ENCODE measurements at regions not wholly inside any gene's neighbourhood (a gene's known extent, or its start where the extent isn't known, plus 50 kb on each side); places are given as distances from the start of the nearest gene placed in this dataset.

GRCh38 chr3:76645724-76646123 lies 394.2 kb upstream of the ROBO2 start:
- no peak for DNase-seq

- no peak for DNase-seq
Measured at GRCh38 chr3:76646921-76647562, 392.9 kb upstream of the ROBO2 start.

GRCh38 chr3:76651784-76652183 lies 388.1 kb upstream of the ROBO2 start:
- DNase-seq = no peak

GRCh38 chr3:76652524-76652923 lies 387.4 kb upstream of the ROBO2 start:
- DNase-seq = no peak

- DNase-seq = no peak
Measured at GRCh38 chr3:76653640-76654251, 386.2 kb upstream of the ROBO2 start.

GRCh38 chr3:76656531-76657070 lies 383.3 kb upstream of the ROBO2 start:
- DNase-seq = no peak

- DNase-seq = no peak
Measured at GRCh38 chr3:76657909-76658308, 382.0 kb upstream of the ROBO2 start.

GRCh38 chr3:76661527-76662250 lies 378.2 kb upstream of the ROBO2 start:
- DNase-seq = no peak

- DNase-seq = no peak
Measured at GRCh38 chr3:76664816-76665215, 375.1 kb upstream of the ROBO2 start.

GRCh38 chr3:76668653-76669052 lies 371.2 kb upstream of the ROBO2 start:
- DNase-seq = no peak

GRCh38 chr3:76669322-76669721 lies 370.6 kb upstream of the ROBO2 start:
- DNase-seq = no peak

GRCh38 chr3:76673171-76673570 lies 366.7 kb upstream of the ROBO2 start:
- DNase-seq = no peak

GRCh38 chr3:76679541-76679940 lies 360.4 kb upstream of the ROBO2 start:
- DNase-seq = no peak

GRCh38 chr3:76683256-76683655 lies 356.6 kb upstream of the ROBO2 start:
- DNase-seq = no peak

- DNase-seq = no peak
Measured at GRCh38 chr3:76684946-76685345, 355.0 kb upstream of the ROBO2 start.

- DNase-seq = no peak
Measured at GRCh38 chr3:76685858-76686257, 354.0 kb upstream of the ROBO2 start.

- DNase-seq = no peak
Measured at GRCh38 chr3:76687019-76687418, 352.9 kb upstream of the ROBO2 start.

GRCh38 chr3:76694063-76694462 lies 345.8 kb upstream of the ROBO2 start:
- no peak for DNase-seq

GRCh38 chr3:76698136-76698706 lies 341.7 kb upstream of the ROBO2 start:
- DNase-seq = no peak

GRCh38 chr3:76699846-76700245 lies 340.1 kb upstream of the ROBO2 start:
- no peak for DNase-seq

- DNase-seq = no peak
Measured at GRCh38 chr3:76700323-76700722, 339.6 kb upstream of the ROBO2 start.

- no peak for DNase-seq
Measured at GRCh38 chr3:76702676-76703075, 337.2 kb upstream of the ROBO2 start.

GRCh38 chr3:76715426-76715825 lies 324.5 kb upstream of the ROBO2 start:
- DNase-seq = no peak

GRCh38 chr3:76723366-76723765 lies 316.5 kb upstream of the ROBO2 start:
- DNase-seq = no peak
